ENCODE measurements at regions not wholly inside any gene's neighbourhood (a gene's known extent, or its start where the extent isn't known, plus 50 kb on each side); places are given as distances from the start of the nearest gene placed in this dataset.

DNA sequence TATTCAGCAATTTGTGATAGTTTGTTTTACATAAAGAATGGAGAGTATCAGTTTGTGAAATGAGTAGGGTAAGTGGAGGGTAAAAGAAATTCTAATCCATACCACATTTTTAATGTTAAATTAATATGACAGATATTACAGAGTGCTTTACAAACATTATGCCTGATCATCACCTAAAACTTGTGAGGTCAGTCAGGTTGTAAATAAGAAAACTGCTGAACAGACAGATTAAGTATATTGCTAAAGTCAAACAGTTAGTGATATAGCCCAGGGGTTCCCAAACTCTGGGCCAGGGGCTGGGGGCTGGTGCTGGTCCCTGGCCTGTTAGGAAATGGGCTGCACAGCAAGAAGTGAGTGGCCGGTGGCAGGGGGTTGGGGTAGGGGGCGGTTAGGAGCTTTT is 273.6 kb downstream of the TRAM1L1 start:
- TF ChIP-seq POLR2AphosphoS5 (IDR thresholded peaks at IDR 0.05) (no peak), POLR2A (IDR thresholded peaks at IDR 0.05) (no peak)
- TF ChIP-seq, protein P1, sequence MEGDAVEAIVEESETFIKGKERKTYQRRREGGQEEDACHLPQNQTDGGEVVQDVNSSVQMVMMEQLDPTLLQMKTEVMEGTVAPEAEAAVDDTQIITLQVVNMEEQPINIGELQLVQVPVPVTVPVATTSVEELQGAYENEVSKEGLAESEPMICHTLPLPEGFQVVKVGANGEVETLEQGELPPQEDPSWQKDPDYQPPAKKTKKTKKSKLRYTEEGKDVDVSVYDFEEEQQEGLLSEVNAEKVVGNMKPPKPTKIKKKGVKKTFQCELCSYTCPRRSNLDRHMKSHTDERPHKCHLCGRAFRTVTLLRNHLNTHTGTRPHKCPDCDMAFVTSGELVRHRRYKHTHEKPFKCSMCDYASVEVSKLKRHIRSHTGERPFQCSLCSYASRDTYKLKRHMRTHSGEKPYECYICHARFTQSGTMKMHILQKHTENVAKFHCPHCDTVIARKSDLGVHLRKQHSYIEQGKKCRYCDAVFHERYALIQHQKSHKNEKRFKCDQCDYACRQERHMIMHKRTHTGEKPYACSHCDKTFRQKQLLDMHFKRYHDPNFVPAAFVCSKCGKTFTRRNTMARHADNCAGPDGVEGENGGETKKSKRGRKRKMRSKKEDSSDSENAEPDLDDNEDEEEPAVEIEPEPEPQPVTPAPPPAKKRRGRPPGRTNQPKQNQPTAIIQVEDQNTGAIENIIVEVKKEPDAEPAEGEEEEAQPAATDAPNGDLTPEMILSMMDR (IDR thresholded peaks at IDR 0.05 in 8 of 11, conservative IDR thresholded peaks at IDR 0.05 in 3 of 11) = no peak
